NCI-H524 treated with DMSO at 0.1 percent for 48 hours (cell line): ENCODE measurements at regions not wholly inside any gene's neighbourhood (a gene's known extent, or its start where the extent isn't known, plus 50 kb on each side); places are given as distances from the start of the nearest gene placed in this dataset.
"Not testable (repeated sequence)": the region's sequence is repeated elsewhere in the genome, so short reads cannot be mapped to it uniquely, and the experiment has no call there.

Experiments
- DNase-seq: peaks from one replicate; lab custom pipeline; 2025; lab: John Stamatoyannopoulos, UW

DNA sequence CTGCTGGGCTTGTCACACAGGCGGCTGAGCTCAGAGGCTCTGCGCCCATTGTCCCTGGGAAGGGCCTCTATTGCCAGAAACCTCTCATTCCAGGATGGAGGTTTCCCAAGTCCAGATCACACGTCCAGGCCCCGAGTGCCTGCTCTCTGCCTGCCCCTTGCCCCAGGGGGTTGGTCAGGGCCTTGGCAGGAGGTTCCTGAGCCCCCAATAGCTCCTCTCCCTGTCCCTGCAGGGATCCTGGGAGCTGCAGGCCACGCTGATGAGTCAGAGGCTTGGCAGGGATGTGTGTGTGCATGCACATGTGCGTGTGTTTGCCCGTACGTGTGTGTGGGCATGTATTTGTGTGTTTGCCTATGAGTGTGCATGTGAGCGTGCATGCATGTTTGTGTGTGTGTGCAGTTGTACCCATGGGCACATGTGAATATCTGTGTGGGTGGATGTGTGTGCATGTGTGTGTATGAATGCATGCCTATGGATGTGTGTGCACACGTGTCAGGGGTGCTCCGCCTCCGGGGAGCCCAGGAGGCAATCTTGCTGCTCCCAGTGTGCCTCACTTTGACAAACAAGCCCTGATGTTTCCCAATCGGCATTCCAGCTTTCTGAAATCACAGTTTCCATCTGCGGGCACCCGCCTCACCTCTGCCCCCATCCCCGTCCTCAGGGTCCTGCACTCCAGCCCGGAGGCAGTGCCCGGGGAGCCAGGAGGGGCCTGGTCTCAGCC lies 98.4 kb upstream of the GSE1 start:
- DNase-seq = no peak

DNA sequence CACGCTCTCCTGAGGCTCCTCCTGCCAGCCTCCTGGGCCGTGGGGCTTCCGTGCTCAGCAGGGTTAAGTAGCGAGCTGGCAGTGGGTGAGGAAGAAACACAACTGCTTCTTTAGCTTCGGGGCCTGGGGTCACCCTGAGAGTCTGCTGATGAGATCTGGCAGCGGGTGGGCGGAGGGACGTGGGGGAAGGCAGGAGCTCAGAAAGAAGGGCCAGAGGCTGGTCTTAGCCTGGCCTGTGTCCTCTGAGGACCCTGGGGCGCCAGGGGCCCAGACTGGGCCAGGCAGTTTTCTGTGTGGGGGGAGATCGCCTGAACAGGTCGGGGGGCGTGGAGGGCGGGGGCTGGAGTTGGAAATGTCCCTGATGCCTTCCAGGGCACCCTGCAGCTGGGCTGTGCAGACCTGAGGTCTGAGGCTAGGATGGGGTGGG lies 97.8 kb upstream of the GSE1 start:
- DNase-seq = no peak

DNA sequence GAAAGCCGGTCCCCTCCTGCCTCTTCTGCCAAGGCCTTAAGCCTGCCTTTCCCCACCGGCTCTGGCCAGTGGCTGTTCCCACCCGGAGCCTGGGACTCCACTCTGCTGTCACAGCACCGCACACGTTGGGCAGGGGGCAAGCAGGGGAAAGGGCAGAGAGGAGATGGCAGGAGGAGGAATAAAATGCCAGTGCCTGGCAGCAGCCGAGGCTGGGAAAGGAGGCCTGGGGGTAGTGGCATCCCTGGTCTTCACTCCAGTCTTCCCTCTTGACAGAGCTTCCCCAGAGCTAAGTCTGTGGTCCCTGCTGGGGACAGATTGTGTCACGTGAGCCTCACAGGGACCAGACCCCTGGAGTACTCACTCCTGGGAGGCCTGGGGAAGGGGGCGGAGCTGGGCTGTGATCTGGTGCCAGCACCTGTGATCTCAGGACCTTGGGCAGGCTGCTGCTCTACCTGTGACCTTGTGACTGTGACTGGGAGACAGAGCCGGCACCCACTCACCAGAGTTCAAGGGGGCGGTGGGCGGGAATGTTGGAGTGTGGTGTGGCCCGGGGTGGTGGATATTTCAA lies 97.2 kb upstream of the GSE1 start:
- no peak for DNase-seq

DNA sequence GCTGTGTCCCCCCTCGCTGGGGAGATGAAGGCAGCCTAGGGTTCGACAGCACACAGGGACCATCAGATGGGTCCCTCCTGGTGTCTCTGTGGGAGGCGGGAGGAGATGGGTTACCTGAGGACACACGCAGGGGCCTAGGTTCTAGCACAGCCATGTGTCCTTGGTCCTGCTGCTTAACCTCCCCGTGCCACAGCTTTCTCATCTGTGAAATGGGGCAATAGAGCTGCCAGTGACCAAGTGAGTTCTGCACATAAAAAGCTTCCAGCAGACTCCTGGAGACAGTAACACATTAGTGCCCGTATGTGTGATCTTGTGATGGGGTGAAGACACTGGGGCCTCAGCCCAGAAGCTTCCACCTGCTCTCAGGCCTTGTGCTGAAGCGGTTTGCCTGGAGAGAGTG lies 96.0 kb upstream of the GSE1 start:
- no peak for DNase-seq

- no peak for DNase-seq
Measured at GRCh38 chr16:85517563-85518179, 95.5 kb upstream of the GSE1 start.

DNA sequence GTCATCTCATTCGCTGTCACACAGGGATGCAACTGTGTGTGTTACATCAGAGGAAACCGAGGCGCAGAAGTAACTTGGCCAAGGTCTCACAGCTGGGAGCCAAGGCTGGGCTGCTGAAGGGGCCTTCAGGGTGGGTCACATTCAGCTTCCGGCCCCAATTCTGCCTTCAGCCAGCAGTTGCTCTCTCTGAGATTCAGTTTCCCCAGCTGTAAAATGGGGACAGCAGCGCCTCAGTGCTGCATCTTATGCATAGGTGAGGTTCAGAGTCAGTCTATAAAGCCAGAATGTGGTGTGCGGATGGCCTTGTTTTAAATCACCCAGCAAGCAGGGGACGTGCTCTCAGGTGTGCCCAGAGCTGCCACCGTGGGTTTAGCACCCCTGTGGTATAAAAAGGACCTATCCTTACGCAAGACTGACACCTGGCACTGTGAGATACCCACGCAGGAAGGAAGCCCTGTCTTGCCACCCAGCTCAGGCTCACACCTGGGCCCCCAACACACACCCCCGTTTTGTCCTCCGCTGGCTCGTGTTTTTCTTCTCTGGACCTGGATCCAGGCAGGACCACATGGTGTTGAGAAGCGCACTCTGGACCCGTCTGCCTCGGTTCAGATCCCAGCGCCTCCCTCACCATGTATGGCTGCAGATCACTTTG lies 94.6 kb upstream of the GSE1 start:
- no peak for DNase-seq

- DNase-seq = not testable (repeated sequence)
Measured at GRCh38 chr16:85519050-85519440, 94.1 kb upstream of the GSE1 start.

- no peak for DNase-seq
Measured at GRCh38 chr16:85519540-85520231, 93.4 kb upstream of the GSE1 start.

DNA sequence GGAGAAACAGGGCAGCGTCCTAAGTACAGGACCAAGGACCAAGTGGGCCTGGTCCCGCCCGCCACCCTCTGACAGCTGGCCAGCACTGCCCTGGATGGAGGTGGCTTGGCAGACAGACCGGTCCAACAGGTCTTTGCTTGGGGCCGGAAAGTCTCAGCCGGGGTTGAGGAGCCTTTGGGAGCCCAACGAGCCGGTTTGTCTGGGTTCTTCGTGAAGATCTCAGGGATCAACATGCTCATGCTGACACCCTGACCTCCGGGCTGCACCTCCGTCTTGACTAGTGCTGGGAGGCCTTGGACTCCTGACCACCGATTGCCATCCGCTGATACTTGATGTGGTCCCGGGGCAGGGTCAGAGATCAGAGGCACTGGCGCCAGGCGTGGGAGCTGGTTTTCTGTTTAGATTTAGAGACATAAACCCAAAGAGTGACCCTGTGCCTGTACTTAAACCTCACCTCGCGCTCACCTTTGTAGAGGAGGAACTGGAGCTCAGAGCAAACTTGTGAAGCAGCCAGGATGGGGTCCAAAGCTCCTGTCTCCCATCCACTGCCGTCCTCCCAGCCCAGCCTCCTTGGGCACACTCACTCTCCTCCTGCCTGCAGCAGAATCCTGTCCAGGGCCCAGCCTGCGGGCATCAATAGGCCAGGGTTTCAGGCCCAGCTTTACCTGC lies 92.1 kb upstream of the GSE1 start:
- DNase-seq = no peak

DNA sequence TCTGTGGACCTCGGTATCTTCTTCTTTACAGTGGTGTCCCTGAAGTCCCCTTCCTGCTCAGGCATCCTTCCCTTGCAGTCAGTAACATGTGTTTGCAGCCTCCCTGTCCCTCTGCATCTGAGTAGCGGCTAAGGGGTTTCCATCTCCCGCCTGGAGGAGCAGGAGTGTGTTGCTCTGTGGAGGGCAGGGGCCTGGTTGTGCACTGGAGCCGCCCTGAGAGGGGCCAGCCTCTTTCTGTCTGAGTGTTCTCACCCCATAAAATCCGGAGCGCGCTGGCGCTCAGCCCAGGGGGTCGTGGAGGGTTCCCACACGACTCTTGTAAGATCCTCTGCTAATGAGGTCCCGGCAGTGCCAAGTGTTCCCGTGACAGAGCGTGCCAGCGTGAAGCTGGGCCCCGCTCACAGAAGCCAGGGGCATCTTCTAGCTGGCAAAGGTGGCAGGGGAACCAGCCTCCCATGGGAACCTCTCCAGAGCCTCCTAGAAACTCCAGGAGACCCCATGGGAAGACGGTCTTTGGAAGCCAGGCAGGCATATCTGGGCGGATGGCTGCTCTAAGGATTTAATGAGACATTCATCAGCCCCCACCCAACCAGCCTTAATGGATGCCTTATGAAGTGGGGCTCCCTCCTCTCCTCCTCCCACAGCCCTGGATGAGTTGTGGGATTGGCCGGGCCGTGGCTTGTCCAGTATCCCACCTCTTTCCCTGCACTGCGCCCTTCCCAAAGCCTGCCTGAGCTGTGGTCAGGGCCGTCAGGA lies 91.4 kb upstream of the GSE1 start:
- no peak for DNase-seq

DNA sequence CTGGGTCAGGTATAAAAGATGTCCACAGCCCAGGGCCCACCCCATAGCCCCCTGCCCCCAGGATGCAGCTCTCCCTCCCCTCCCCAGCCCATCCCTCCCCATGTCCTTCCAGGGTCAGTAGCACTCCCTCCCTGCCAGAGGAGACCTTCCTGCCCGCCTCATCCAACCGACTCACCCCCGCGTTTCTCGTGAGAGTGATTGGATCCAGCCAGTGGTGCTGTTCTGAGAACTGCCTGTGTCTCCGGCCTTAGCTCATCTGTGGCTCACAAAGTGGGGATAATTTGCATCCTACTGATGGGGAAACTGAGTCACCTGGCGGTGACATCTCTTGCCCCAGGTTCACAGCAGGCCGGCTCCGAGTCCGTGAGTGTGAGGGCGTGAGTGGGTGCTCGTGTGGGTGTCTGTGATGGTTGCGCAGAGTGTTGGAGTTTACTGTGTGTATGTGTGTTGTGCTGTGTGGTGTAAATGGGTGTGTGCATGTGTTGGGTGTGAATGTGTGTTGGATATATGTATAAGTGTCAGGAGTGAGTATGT lies 90.7 kb upstream of the GSE1 start:
- DNase-seq = no peak

- peak; percentile 65 for DNase-seq
Measured at GRCh38 chr16:85522842-85523601, 90.1 kb upstream of the GSE1 start.

- no peak for DNase-seq
Measured at GRCh38 chr16:85523602-85524364, 89.3 kb upstream of the GSE1 start.

- DNase-seq = no peak
Measured at GRCh38 chr16:85524365-85524629, 88.8 kb upstream of the GSE1 start.

- no peak for DNase-seq
Measured at GRCh38 chr16:85524630-85525419, 88.3 kb upstream of the GSE1 start.

DNA sequence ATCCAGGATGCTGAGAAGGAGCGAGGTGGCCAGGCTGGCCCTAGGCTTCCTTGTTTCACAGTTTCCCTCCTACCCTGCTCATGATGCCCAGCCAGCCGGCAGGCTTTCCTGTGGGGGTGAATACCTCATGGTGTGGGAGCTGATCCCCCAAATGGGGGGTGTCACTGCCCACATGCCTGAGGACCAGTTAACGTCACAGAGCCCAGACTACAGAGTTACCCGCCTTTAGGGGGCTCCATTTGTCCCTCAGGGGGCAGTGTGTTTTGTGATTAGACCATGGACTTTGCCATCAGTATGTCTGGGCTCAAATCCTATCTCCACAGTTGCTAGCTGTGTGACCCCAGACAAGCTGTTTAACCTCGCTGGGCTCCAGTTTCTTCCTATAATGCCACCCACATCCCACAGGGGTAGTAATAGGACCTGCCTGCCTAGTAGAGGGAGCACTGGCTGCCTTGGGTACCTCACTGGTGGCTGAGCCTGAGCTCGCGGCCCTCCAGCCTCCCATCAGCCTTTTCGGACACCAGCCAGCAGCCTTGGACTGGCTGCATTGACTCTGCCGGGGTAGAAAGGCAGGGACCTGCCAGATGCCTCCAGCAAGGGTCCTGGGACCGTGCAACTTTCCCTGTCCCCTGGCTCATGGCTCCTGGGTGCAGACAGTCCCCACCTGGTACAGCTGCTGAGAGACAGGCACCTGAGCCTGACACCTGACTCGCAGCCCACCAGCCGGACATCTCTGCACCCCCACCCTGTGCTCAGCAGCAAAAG lies 87.5 kb upstream of the GSE1 start:
- no peak for DNase-seq

DNA sequence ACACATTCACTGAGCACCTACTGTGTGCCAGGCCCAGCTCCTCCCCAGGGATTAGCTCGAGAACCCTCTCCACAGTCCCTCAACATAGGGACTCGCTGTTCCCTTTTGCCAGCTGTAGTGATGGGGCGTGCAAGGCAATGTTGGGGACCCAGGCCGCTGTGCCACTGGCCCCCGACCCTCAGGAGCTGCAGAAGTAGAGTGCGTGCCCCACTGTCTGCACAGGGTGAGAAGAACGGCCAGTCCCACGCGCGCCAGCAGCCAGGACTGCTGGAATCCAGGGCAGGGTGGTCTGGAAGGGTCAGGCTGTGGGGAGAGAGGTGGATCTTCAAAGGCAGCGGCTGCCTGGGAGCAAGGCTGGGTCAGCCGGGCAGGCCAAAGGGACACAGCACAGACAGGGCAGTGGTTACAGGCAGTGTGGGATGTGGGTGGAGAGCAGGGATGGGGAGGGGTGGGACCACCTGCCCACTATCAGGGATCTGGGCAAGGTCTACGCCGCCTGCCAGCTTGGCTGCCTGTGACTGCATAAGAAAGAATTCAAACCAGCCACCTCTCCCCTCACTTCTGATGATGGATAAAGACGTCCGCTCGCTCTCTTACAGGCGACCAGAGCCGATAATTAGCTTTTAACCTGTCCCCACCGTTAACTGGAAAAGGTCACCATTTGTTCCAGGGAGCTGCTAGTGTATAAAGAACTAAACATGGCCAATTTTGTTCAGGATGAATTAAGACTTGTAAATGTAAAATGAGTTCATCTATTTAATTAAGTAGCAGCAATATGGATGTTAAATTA lies 86.7 kb upstream of the GSE1 start:
- DNase-seq = no peak
